A549 (cell line): ENCODE measurements at regions not wholly inside any gene's neighbourhood (a gene's known extent, or its start where the extent isn't known, plus 50 kb on each side); places are given as distances from the start of the nearest gene placed in this dataset.

Source experiments
- ATAC-seq, 2 experiments: fragments of 200-7000 bp in 1 of 2; fragments of >200 bp in 1 of 2; cut with Nextera tagmentation in 1 of 2; cut with Tn5 transposase in 1 of 2; 3 replicates each; pipeline versions ENCODE4 v1.8.0 to v1.9.1; 2018 to 2020; ENCODE audit warnings: mild to moderate bottlenecking in 1 of 2, moderate library complexity in 1 of 2
- CTCF ChIA-PET: fragments of 300-600 bp; sonication (Branson Sonifier 250); formaldehyde crosslinking; extraction: SDS; loops from one replicate; lab custom pipeline; 2021; ENCODE audit warnings: antibody characterized with exemption, inconsistent platforms; lab: Yijun Ruan, JAX
- POLR2A ChIA-PET: fragments of 350-600 bp; formaldehyde crosslinking; extraction: SDS; loops from one replicate; lab custom pipeline; 2021; ENCODE audit warnings: antibody characterized with exemption, inconsistent platforms; lab: Yijun Ruan, JAX
- DNase-seq, 2 experiments: peaks; one replicate each; pipeline versions ENCODE4 v3.0.0 to v3.0.0-alpha.2; 2011 to 2016; ENCODE audit warnings: low read depth in 1 of 2, low spot score in 1 of 2
- FAIRE-seq: peaks from 2 replicates; lab custom pipeline; 2011; peaks lifted over from hg19 to GRCh38; lab: Jason Lieb, UNC
- H3K27ac ChIP-seq, 2 experiments: fragments of >200 bp; sonication (Bioruptor Twin); formaldehyde crosslinking; 3 replicates each; pipeline ENCODE4 v1.5.1; 2016 to 2017
- H3K4me1 ChIP-seq: fragments of >200 bp; sonication (Bioruptor Twin); formaldehyde crosslinking; 3 replicates; pipeline ENCODE4 v1.6.1; 2016
- H3K4me2 ChIP-seq: fragments of >200 bp; sonication (Bioruptor Twin); formaldehyde crosslinking; 3 replicates; pipeline ENCODE4 v1.6.1; 2016
- H3K4me3 ChIP-seq: fragments of >200 bp; sonication (Bioruptor Twin); formaldehyde crosslinking; 3 replicates; pipeline ENCODE4 v1.5.1; 2016
- H3K9me3 ChIP-seq: fragments of >200 bp; sonication (Bioruptor Twin); formaldehyde crosslinking; 3 replicates; pipeline ENCODE4 v1.6.1; 2016
- CBX2 ChIP-seq: fragments of 200-600 bp; sonication (generic); IDR thresholded peaks from 2 replicates; pipeline ENCODE4 v1.6.1; 2016; ENCODE audit warnings: low read depth, mild to moderate bottlenecking, borderline replicate concordance
- CHD4 ChIP-seq: fragments of 200-600 bp; sonication (generic); IDR thresholded peaks from 2 replicates; pipeline ENCODE4 v1.6.1; 2016; ENCODE audit warnings: antibody characterized with exemption, mild to moderate bottlenecking, borderline replicate concordance
- EHF ChIP-seq: fragments of 250-450 bp; sonication (Bioruptor Pico); IDR thresholded peaks from 2 replicates; pipeline ENCODE4 v1.5.0; 2020; ENCODE audit warnings: mild to moderate bottlenecking
- EHMT2 ChIP-seq: fragments of 200-600 bp; sonication (generic); IDR thresholded peaks from 2 replicates; pipeline ENCODE4 v1.6.1; 2016; ENCODE audit warnings: antibody characterized with exemption, low read depth, mild to moderate bottlenecking, moderate library complexity
- ESRRA ChIP-seq: fragments of 150-350 bp; IDR thresholded peaks from 2 replicates; pipeline ENCODE4 v1.6.1; 2014; ENCODE audit warnings: mild to moderate bottlenecking, low read length, borderline replicate concordance
- FOSB ChIP-seq: fragments of 250-450 bp; sonication (Bioruptor Pico); IDR thresholded peaks from 2 replicates; pipeline ENCODE4 v1.5.0; 2020; ENCODE audit warnings: mild to moderate bottlenecking, moderate library complexity
- FOXS1 ChIP-seq: fragments of 250-450 bp; sonication (Bioruptor Pico); IDR thresholded peaks from 2 replicates; pipeline ENCODE4 v1.5.0; 2020; ENCODE audit warnings: mild to moderate bottlenecking, moderate library complexity
- GATA3 ChIP-seq: IDR thresholded peaks from 2 replicates; pipeline ENCODE4 v1.6.1; 2012; ENCODE audit warnings: borderline replicate concordance
- HDAC2 ChIP-seq: fragments of 200-600 bp; sonication (generic); IDR thresholded peaks from 2 replicates; pipeline ENCODE4 v1.6.1; 2016
- HEYL ChIP-seq: fragments of 250-450 bp; sonication (Bioruptor Pico); IDR thresholded peaks from 2 replicates; pipeline ENCODE4 v1.8.0; 2021; ENCODE audit warnings: mild to moderate bottlenecking, moderate library complexity
- HOXA7 ChIP-seq: fragments of 250-450 bp; sonication (Bioruptor Pico); IDR thresholded peaks from 2 replicates; pipeline ENCODE4 v1.5.0; 2020; ENCODE audit warnings: mild to moderate bottlenecking, moderate library complexity
- HOXB5 ChIP-seq: fragments of 250-450 bp; sonication (Bioruptor Pico); IDR thresholded peaks from 2 replicates; pipeline ENCODE4 v1.5.0; 2020; ENCODE audit warnings: mild to moderate bottlenecking, moderate library complexity
- JUNB ChIP-seq: fragments of >200 bp; sonication (Bioruptor Twin); formaldehyde crosslinking; IDR thresholded peaks from 2 replicates; pipeline ENCODE4 v1.6.1; 2016
- NPAS2 ChIP-seq: fragments of 250-450 bp; sonication (Bioruptor Pico); IDR thresholded peaks from 2 replicates; pipeline ENCODE4 v1.8.0; 2022; ENCODE audit warnings: mild to moderate bottlenecking, moderate library complexity, borderline replicate concordance
- SREBF2 ChIP-seq: fragments of 450-650 bp; IDR thresholded peaks from 2 replicates; pipeline ENCODE4 v1.6.1; 2014; ENCODE audit warnings: mild to moderate bottlenecking, moderate library complexity
- ZSCAN20 ChIP-seq: fragments of 250-450 bp; sonication (Bioruptor Pico); IDR thresholded peaks from 2 replicates; pipeline ENCODE4 v1.8.0; 2022; ENCODE audit warnings: mild to moderate bottlenecking, moderate library complexity
- WGBS: methylation state at CpG from one replicate; pipeline ENCODE4 v1.1.6; 2017; ENCODE audit errors: missing lambda C conversion rate; 5-methylcytosine and 5-hydroxymethylcytosine counted together
- TF ChIP-seq, protein P1 (sequence below): fragments of >200 bp; sonication (Bioruptor Twin); formaldehyde crosslinking; IDR thresholded peaks from 3 replicates; pipeline ENCODE4 v1.5.1; 2016
- TF ChIP-seq, protein P2 (sequence below): fragments of >200 bp; sonication (Bioruptor Twin); formaldehyde crosslinking; IDR thresholded peaks from 3 replicates; pipeline ENCODE4 v1.6.1; 2016
- TF ChIP-seq, protein P3 (sequence below): fragments of 150-350 bp; IDR thresholded peaks from 2 replicates; pipeline ENCODE4 v1.6.1; 2014; ENCODE audit warnings: low read depth, mild to moderate bottlenecking, low read length
- TF ChIP-seq, protein P4 (sequence below): IDR thresholded peaks from 2 replicates; pipeline ENCODE4 v1.6.1; 2012; ENCODE audit warnings: low read depth, borderline replicate concordance
- TF ChIP-seq, protein P5 (sequence below): IDR thresholded peaks from 2 replicates; pipeline ENCODE4 v1.6.1; 2012
- TF ChIP-seq, protein P6 (sequence below): fragments of 250-450 bp; sonication (Bioruptor Pico); IDR thresholded peaks from 2 replicates; pipeline ENCODE4 v1.5.0; 2021; ENCODE audit warnings: mild to moderate bottlenecking, moderate library complexity, borderline replicate concordance

DNA sequence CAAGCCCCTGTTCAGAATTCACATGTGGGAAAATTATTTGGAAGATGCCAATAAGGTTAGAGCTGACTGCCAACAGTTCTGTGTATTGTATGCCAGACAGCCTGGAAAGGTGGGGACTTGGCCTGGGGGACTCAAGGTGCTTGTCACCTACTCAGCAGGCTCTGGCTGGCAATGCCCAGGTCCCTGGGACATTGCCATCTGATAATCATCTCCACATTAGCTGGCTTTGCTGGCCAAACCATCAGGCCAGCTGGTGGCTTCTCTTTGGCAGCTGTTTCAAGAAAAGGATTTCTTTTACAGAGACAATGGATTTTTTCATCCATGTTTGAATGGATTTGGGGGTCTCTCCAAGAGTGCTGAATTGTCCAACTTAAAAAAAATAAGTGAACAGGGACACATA is 165.2 kb downstream of the BRMS1L start:
- CTCF ChIA-PET = no interaction called here
- TF ChIP-seq HOXA7 (no peak), HDAC2 (no peak), CHD4 (no peak), JUNB (no peak), FOXS1 (no peak), FOSB (CRISPR knock-in tag) (no peak), CBX2 (no peak), ESRRA (no peak), HOXB5 (no peak), EHMT2 (no peak), SREBF2 (no peak)
- TF ChIP-seq, protein P1, sequence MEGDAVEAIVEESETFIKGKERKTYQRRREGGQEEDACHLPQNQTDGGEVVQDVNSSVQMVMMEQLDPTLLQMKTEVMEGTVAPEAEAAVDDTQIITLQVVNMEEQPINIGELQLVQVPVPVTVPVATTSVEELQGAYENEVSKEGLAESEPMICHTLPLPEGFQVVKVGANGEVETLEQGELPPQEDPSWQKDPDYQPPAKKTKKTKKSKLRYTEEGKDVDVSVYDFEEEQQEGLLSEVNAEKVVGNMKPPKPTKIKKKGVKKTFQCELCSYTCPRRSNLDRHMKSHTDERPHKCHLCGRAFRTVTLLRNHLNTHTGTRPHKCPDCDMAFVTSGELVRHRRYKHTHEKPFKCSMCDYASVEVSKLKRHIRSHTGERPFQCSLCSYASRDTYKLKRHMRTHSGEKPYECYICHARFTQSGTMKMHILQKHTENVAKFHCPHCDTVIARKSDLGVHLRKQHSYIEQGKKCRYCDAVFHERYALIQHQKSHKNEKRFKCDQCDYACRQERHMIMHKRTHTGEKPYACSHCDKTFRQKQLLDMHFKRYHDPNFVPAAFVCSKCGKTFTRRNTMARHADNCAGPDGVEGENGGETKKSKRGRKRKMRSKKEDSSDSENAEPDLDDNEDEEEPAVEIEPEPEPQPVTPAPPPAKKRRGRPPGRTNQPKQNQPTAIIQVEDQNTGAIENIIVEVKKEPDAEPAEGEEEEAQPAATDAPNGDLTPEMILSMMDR = no peak
- TF ChIP-seq, protein P2, sequence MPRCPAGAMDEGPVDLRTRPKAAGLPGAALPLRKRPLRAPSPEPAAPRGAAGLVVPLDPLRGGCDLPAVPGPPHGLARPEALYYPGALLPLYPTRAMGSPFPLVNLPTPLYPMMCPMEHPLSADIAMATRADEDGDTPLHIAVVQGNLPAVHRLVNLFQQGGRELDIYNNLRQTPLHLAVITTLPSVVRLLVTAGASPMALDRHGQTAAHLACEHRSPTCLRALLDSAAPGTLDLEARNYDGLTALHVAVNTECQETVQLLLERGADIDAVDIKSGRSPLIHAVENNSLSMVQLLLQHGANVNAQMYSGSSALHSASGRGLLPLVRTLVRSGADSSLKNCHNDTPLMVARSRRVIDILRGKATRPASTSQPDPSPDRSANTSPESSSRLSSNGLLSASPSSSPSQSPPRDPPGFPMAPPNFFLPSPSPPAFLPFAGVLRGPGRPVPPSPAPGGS = no peak
- TF ChIP-seq, protein P3, sequence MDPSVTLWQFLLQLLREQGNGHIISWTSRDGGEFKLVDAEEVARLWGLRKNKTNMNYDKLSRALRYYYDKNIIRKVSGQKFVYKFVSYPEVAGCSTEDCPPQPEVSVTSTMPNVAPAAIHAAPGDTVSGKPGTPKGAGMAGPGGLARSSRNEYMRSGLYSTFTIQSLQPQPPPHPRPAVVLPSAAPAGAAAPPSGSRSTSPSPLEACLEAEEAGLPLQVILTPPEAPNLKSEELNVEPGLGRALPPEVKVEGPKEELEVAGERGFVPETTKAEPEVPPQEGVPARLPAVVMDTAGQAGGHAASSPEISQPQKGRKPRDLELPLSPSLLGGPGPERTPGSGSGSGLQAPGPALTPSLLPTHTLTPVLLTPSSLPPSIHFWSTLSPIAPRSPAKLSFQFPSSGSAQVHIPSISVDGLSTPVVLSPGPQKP = no peak
- TF ChIP-seq, protein P4, sequence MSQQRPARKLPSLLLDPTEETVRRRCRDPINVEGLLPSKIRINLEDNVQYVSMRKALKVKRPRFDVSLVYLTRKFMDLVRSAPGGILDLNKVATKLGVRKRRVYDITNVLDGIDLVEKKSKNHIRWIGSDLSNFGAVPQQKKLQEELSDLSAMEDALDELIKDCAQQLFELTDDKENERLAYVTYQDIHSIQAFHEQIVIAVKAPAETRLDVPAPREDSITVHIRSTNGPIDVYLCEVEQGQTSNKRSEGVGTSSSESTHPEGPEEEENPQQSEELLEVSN = no peak

DNA sequence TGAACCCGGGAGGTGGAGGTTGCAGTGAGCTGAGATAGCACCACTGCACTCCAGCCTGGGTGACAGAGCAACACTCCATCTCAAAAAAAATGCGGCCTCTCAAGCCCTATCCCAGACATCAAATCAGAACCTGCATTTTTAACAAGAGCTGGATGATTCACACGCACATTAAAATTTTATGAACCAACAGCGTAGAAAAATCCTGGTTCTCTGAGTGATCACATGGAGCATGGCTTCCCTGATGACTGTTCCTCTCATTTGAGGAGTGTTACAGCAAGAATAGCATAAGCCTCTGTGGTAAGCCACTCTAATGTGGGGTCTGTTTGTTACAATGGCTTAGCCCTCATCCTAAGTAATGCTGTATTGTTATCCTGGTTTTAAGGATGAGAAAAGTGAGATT is 163.6 kb downstream of the BRMS1L start:
- H3K27ac ChIP-seq = no peak overlapping the region
- WGBS = 98% methylated on average over 4 of the region's 4 CpGs
- ATAC-seq (no peak), DNase-seq (no peak)
- no peak overlapping the region for H3K4me2 ChIP-seq
- H3K4me1 ChIP-seq = 0 out of 3 replicates have a peak, but pooled peaks cover 4% of the 10 kb centered on the region
- POLR2A ChIA-PET = no interaction called here
- no peak overlapping the region for H3K4me3 ChIP-seq
- H3K9me3 ChIP-seq = no peaks in the 10 kb centered on the region
- no peak for TF ChIP-seq HEYL
- no peak for TF ChIP-seq FOXS1
- no peak for TF ChIP-seq NPAS2
- no peak for TF ChIP-seq EHF (CRISPR knock-in tag)
- TF ChIP-seq, all 56 proteins: peak for 0
- CTCF ChIA-PET = interaction anchor here (1.0 to 1.8 kb wide), 3 partner anchors 11 to 80 kb away, joined by 3 to 5 read pairs (median 4); no protein-coding TSS in a partner anchor
- no peak for FAIRE-seq

More for the DNA sequence above, 165.2 kb downstream of the BRMS1L start:
- H3K4me3 ChIP-seq = no peak overlapping the region
- ATAC-seq (no peak), FAIRE-seq (no peak), DNase-seq (no peak)
- H3K4me1 ChIP-seq = 0 out of 3 replicates have a peak, but pooled peaks cover 4% of the 10 kb centered on the region
- no peak overlapping the region for H3K27ac ChIP-seq
- H3K4me2 ChIP-seq = no peak overlapping the region
- no peaks in the 10 kb centered on the region for H3K9me3 ChIP-seq
- POLR2A ChIA-PET = no interaction called here

DNA sequence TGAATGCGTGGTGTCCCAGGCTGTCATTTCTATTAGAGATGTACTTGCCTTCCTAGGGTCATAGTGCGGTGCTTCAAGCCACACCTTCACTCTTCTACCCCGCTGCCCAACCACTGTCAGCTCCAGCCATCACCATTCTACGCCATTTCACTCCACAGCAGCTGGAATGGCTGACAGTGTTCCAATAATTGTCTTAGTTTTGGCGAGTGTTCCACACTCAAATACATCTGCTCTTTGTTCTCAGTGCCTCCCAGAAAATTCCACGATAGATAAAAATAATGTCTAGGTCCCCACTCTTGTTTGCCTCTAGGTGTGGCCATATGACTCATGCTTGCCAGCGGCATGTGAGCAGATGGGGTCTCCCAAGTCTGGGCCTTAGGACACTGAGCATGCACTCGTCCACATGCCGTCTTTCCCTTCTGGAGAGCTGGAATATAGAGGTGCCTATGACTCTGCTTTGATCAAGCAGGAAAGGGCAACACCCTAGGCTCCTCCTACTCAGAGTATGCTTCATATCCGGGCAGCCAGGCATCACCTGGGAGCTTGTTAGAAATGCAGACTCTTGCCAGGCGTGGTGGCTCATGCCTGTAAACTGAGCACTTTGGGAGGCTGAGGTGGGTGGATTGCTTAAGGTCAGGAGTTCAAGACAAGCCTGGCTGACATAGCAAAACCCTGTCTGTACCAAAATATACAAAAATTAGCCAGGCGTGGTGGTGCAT is 163.0 kb downstream of the BRMS1L start:
- Histone ChIP-seq H3K9me3 (no peaks in the 10 kb centered on the region), H3K4me3 (no peak overlapping the region), H3K4me1 (0 out of 3 replicates have a peak, but pooled peaks cover 4% of the 10 kb centered on the region), H3K27ac (no peak overlapping the region), H3K4me2 (peak overlapping the region; percentile 11; the same call in 1 of the 3 replicates)
- peak in 1 of 2 experiments; percentile 28; a peak in 1 of 6 replicates for ATAC-seq
- FAIRE-seq = no peak
- no peak for DNase-seq
- CTCF ChIA-PET = interaction anchor here (1.0 to 1.8 kb wide), 3 partner anchors 12 to 81 kb away, joined by 3 to 5 read pairs (median 4); no protein-coding TSS in a partner anchor
- WGBS = 57% methylated on average over 12 of the region's 12 CpGs
- POLR2A ChIA-PET = no interaction called here
- TF ChIP-seq, protein P5, sequence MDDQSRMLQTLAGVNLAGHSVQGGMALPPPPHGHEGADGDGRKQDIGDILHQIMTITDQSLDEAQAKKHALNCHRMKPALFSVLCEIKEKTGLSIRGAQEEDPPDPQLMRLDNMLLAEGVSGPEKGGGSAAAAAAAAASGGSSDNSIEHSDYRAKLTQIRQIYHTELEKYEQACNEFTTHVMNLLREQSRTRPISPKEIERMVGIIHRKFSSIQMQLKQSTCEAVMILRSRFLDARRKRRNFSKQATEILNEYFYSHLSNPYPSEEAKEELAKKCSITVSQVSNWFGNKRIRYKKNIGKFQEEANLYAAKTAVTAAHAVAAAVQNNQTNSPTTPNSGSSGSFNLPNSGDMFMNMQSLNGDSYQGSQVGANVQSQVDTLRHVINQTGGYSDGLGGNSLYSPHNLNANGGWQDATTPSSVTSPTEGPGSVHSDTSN = no peak
- no peak for TF ChIP-seq GATA3
- TF ChIP-seq HOXA7 = no peak
- TF ChIP-seq ZSCAN20 (CRISPR knock-in tag) = no peak
- TF ChIP-seq HDAC2 = no peak
- no peak for TF ChIP-seq FOSB (CRISPR knock-in tag)
- TF ChIP-seq, protein P6, sequence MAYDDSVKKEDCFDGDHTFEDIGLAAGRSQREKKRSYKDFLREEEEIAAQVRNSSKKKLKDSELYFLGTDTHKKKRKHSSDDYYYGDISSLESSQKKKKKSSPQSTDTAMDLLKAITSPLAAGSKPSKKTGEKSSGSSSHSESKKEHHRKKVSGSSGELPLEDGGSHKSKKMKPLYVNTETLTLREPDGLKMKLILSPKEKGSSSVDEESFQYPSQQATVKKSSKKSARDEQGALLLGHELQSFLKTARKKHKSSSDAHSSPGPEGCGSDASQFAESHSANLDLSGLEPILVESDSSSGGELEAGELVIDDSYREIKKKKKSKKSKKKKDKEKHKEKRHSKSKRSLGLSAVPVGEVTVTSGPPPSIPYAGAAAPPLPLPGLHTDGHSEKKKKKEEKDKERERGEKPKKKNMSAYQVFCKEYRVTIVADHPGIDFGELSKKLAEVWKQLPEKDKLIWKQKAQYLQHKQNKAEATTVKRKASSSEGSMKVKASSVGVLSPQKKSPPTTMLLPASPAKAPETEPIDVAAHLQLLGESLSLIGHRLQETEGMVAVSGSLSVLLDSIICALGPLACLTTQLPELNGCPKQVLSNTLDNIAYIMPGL (CRISPR knock-in tag) = no peak
- no peak for TF ChIP-seq HEYL
- TF ChIP-seq CHD4 = no peak
